ENCODE measurements at regions not wholly inside any gene's neighbourhood (a gene's known extent, or its start where the extent isn't known, plus 50 kb on each side); places are given as distances from the start of the nearest gene placed in this dataset.

DNA sequence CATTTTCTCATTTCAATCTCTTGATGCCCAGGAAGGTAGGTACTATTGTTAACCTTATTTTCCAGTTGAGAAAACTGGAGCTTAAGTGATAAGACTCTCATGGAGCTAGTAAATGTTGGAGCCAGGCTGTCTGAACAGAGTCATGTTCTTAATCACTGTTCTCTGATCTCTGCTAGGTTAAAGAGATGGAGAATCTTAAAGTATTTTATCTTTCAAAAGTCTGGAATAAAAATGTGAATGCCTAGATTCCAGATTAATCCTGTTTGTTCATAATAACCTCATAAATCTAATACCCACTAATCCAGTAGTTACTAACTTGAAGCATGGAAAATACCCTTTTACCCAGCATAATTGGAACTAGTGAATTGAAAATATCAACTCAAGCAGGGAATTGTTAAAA is 341.0 kb upstream of the RGS6 start:
- no peaks in the 10 kb centered on the region for H3K9me3 ChIP-seq (replicated peaks; ENCODE audit: low read length)
- H3K4me1 ChIP-seq (ENCODE audit: control insufficient read depth, insufficient read depth, low read length) = peaks cover 65% of the 10 kb centered on the region
- no peak overlapping the region for H3K4me3 ChIP-seq (ENCODE audit: low read length)
- H3K36me3 ChIP-seq (ENCODE audit: insufficient read depth, low read length) = peaks cover 4% of the 10 kb centered on the region
- H3K27me3 ChIP-seq (ENCODE audit: control insufficient read depth, insufficient read depth, low read length) = no peaks in the 10 kb centered on the region
- H3K4me2 ChIP-seq (ENCODE audit: low read length) = peak overlapping the region; percentile 12
- H3K9ac ChIP-seq (ENCODE audit: low read depth, low read length) = peak overlapping the region; percentile 33

DNA sequence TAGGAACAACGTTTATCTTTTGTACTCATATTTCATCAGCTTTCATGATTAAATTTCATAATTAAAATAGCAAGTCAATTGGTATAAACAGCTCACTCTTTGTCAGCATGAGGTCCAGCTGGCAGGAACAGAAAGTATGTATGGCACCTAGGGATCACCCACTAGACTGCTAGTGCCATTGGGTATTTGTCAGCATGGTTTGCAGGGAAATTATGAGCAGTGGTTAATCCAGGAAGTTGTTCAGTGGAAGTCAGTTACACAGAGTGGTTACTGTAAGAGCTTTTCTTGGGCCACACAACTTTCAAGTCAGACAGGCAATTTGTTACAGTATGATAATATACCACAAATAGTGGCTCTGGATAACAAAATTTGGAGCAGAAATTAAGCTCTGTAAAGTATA is 340.3 kb upstream of the RGS6 start:
- Histone ChIP-seq H3K4me1 (ENCODE audit: control insufficient read depth, insufficient read depth, low read length) (peaks cover 58% of the 10 kb centered on the region), H3K36me3 (ENCODE audit: insufficient read depth, low read length) (peaks cover 4% of the 10 kb centered on the region), H3K9me3 (replicated peaks; ENCODE audit: low read length) (no peaks in the 10 kb centered on the region), H3K4me2 (ENCODE audit: low read length) (peak overlapping the region; percentile 12), H3K4me3 (ENCODE audit: low read length) (no peak overlapping the region), H3K27me3 (ENCODE audit: control insufficient read depth, insufficient read depth, low read length) (no peaks in the 10 kb centered on the region), H3K9ac (ENCODE audit: low read depth, low read length) (peak overlapping the region; percentile 33)

DNA sequence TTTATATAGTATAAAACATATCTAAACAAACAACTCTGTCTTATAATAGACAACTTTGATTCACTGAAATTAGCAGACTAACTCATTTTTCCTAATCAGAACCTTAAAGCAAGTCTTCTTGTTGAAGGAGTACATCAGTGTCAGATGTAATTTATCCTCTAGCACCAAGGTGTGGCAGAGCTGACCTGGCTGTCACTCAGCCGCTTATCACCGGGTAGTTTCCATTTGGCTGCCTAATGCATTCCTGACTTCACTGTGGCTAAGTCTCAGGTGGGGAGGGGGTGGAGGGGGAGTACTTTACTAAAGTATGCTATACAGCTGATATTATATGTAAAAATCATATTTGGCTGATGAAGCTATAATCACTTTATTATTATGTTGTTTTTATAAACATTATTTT is 339.9 kb upstream of the RGS6 start:
- Histone ChIP-seq H3K4me2 (ENCODE audit: low read length) (peak overlapping the region; percentile 12), H3K9ac (ENCODE audit: low read depth, low read length) (no peak overlapping the region), H3K4me3 (ENCODE audit: low read length) (no peak overlapping the region), H3K9me3 (replicated peaks; ENCODE audit: low read length) (no peaks in the 10 kb centered on the region), H3K4me1 (ENCODE audit: control insufficient read depth, insufficient read depth, low read length) (peaks cover 53% of the 10 kb centered on the region), H3K27me3 (ENCODE audit: control insufficient read depth, insufficient read depth, low read length) (no peaks in the 10 kb centered on the region), H3K36me3 (ENCODE audit: insufficient read depth, low read length) (peaks cover 4% of the 10 kb centered on the region)

DNA sequence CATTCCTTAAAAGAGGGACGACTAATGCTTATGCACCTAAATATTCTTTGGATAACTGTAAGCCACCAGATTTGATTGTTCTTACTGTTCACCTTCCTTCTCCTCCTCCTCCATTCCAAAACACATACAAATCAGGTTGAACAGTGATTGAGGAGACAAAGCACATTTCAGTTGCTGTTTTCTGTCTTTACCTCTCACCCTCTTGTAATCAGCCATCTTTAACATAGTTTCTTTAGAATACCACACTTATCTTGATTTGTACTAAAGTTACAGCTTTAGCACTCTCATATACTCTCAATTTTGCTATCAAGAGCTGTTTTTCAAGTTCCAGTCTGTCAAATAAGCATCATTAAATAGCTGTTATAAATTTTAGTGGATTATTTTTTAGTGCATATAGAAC is 338.3 kb upstream of the RGS6 start:
- Histone ChIP-seq H3K9ac (ENCODE audit: low read depth, low read length) (no peak overlapping the region), H3K4me1 (ENCODE audit: control insufficient read depth, insufficient read depth, low read length) (peaks cover 38% of the 10 kb centered on the region), H3K27me3 (ENCODE audit: control insufficient read depth, insufficient read depth, low read length) (no peaks in the 10 kb centered on the region)

DNA sequence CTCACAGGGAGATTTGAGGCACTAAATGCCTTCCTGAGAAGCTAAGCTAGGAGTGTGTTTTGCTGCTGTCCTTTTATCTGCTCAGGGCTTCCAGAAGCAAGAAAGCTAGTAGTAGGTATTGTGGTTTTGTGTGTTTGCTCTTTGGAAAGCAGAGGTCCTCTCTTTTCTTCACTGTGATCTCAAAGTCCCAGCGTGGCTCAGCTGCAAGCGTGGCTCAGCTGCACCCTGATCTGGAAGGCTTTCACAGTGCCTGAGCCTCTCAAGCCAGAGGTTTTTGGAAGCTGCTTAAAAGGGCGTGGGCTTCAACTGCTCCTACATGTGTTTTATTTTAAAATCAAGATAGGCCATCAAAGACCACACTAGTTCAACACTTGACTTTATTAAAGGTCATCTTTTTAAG is 337.4 kb upstream of the RGS6 start:
- Histone ChIP-seq H3K27me3 (ENCODE audit: control insufficient read depth, insufficient read depth, low read length) (no peaks in the 10 kb centered on the region), H3K4me2 (ENCODE audit: low read length) (peak overlapping the region; percentile 36), H3K4me1 (ENCODE audit: control insufficient read depth, insufficient read depth, low read length) (peaks cover 37% of the 10 kb centered on the region), H3K9me3 (replicated peaks; ENCODE audit: low read length) (no peaks in the 10 kb centered on the region), H3K9ac (ENCODE audit: low read depth, low read length) (peak overlapping the region; percentile 54), H3K4me3 (ENCODE audit: low read length) (no peak overlapping the region), H3K36me3 (ENCODE audit: insufficient read depth, low read length) (peaks cover 16% of the 10 kb centered on the region)

More for the DNA sequence above, 338.3 kb upstream of the RGS6 start:
- Histone ChIP-seq H3K36me3 (ENCODE audit: insufficient read depth, low read length) (peaks cover 11% of the 10 kb centered on the region), H3K4me2 (ENCODE audit: low read length) (no peak overlapping the region), H3K4me3 (ENCODE audit: low read length) (no peak overlapping the region), H3K9me3 (replicated peaks; ENCODE audit: low read length) (no peaks in the 10 kb centered on the region)

DNA sequence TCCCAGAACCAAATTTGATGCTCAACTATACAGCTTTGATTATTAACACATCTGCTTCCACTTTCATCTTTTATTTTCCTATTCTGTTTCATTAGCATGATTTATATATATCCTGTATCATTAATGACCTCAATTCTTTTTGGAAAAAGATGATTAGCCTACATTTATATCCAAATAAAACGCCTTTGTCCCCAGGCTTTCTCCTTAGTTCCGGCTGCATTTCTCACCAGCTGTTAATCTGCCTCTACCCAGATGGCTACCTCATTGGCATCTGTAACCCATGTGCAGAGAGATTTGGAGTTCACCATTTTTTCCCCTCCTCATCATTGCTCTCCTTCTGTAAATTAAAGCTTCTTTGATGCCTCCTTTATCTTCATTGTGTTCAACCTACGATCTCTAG is 336.8 kb upstream of the RGS6 start:
- Histone ChIP-seq H3K4me1 (ENCODE audit: control insufficient read depth, insufficient read depth, low read length) (peaks cover 37% of the 10 kb centered on the region), H3K4me3 (ENCODE audit: low read length) (no peak overlapping the region), H3K4me2 (ENCODE audit: low read length) (no peak overlapping the region), H3K9me3 (replicated peaks; ENCODE audit: low read length) (peaks cover 5% of the 10 kb centered on the region), H3K9ac (ENCODE audit: low read depth, low read length) (no peak overlapping the region), H3K36me3 (ENCODE audit: insufficient read depth, low read length) (peaks cover 16% of the 10 kb centered on the region), H3K27me3 (ENCODE audit: control insufficient read depth, insufficient read depth, low read length) (no peaks in the 10 kb centered on the region)

DNA sequence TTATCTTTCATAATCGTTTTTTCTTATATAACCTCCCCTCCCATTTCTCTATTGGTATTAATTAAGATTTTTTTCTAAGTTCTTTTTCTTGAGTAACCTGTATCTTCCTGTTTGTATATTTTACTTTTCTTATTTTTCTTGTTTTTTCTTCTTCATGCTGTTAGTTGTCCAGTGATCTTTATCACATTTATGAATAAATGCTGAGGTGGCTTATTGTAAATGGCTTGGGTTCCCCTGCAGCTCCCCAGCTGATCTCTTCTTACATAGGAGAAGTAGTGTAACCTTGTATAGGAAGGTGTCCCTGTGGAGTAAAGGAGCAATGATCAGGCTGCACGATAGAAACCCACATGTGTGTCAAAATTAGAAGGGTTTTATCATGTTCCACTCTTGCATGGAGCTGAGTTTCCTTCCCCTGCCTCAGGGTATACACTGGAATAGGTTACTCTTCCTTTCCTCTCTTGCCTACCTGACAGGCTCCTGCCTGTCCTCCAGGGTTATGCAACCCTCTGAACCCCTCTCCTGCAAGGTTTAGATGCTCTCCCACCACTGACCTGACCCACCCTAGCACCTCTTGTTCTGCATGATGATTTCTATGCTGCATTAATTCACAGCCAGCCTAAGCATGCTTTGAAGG is 334.8 kb upstream of the RGS6 start:
- H3K9ac ChIP-seq (ENCODE audit: low read depth, low read length) = no peak overlapping the region
- peaks cover 16% of the 10 kb centered on the region for H3K36me3 ChIP-seq (ENCODE audit: insufficient read depth, low read length)
- peaks cover 23% of the 10 kb centered on the region for H3K4me1 ChIP-seq (ENCODE audit: control insufficient read depth, insufficient read depth, low read length)
- H3K4me2 ChIP-seq (ENCODE audit: low read length) = no peak overlapping the region
- H3K4me3 ChIP-seq (ENCODE audit: low read length) = no peak overlapping the region
- H3K9me3 ChIP-seq (replicated peaks; ENCODE audit: low read length) = peaks cover 5% of the 10 kb centered on the region
- no peaks in the 10 kb centered on the region for H3K27me3 ChIP-seq (ENCODE audit: control insufficient read depth, insufficient read depth, low read length)

DNA sequence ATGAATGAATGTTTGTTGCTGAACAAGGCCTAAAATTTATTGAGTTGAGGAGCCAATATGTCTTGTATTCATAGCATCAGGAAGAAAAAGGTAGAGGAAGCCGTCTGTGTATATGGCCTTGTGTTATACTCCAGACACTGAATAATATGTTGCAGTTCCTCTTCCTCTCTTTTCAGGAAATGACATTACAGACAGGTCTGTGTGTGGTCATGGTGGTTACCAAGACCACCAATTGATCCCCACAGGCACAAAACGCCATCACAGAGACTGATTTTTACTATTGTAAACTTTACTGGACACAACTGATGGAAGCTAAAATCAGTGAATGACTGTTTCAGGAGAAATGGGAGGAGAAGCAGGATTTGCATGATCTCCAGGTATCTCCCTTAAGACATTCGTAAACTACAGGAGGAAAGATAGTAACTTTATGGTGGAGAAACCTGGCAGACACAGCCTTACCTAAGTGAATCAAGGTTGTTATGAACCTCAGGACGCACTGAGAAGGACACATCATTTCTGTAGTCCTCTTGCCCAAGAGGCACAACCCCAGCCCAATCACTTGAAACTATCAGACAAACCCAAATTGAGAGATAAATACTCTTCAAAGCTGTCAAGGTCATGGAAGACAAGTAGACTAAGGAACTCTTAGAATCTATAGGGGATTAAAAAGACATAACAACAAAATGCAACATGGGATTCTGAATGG is 334.1 kb upstream of the RGS6 start:
- Histone ChIP-seq H3K36me3 (ENCODE audit: insufficient read depth, low read length) (peaks cover 16% of the 10 kb centered on the region), H3K9ac (ENCODE audit: low read depth, low read length) (no peak overlapping the region), H3K4me3 (ENCODE audit: low read length) (no peak overlapping the region), H3K4me1 (ENCODE audit: control insufficient read depth, insufficient read depth, low read length) (peaks cover 18% of the 10 kb centered on the region), H3K4me2 (ENCODE audit: low read length) (no peak overlapping the region), H3K27me3 (ENCODE audit: control insufficient read depth, insufficient read depth, low read length) (no peaks in the 10 kb centered on the region), H3K9me3 (replicated peaks; ENCODE audit: low read length) (peaks cover 5% of the 10 kb centered on the region)

DNA sequence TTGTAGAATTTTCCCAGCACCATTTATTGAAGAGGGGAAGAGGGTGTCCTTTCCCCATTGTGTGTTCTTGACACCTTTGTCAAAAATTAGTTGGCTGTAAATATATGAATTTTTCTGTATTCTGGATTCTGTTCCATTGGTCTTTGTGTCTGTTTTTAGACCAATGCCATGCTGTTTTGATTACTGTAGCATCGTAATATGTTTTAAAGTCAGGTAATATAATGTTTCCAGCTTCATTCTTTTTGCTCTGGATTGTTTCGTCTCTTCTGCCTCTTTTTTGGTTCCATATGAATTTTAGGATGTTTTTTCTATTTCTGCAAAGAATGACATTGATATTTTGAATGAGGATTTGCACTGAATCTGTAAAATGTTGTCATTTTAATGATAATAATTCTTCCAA is 331.9 kb upstream of the RGS6 start:
- Histone ChIP-seq H3K27me3 (ENCODE audit: control insufficient read depth, insufficient read depth, low read length) (no peaks in the 10 kb centered on the region), H3K36me3 (ENCODE audit: insufficient read depth, low read length) (peaks cover 16% of the 10 kb centered on the region), H3K4me3 (ENCODE audit: low read length) (no peak overlapping the region), H3K4me1 (ENCODE audit: control insufficient read depth, insufficient read depth, low read length) (peaks cover 6% of the 10 kb centered on the region), H3K9ac (ENCODE audit: low read depth, low read length) (no peak overlapping the region), H3K9me3 (replicated peaks; ENCODE audit: low read length) (peaks cover 5% of the 10 kb centered on the region), H3K4me2 (ENCODE audit: low read length) (no peak overlapping the region)

DNA sequence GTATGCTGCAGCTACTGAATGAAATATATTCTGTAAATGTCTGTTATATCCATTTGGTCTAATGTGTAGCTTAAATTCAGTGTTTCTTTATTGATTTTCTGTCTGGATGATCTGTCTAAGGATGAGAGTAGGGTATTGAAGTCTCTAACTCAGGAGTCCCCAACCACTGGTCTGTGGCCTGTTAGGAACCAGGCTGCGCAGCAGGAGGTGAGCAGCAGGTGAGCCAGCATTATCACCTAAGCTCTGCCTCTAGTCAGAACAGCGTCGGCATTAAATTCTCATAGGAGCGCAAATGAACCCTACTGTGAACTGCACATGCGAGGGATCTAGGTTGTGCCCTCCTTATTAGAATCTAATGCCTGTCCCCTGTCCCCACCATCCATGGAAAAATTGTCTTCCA is 329.7 kb upstream of the RGS6 start:
- Histone ChIP-seq H3K27me3 (ENCODE audit: control insufficient read depth, insufficient read depth, low read length) (no peaks in the 10 kb centered on the region), H3K4me2 (ENCODE audit: low read length) (no peak overlapping the region), H3K36me3 (ENCODE audit: insufficient read depth, low read length) (peaks cover 16% of the 10 kb centered on the region), H3K4me1 (ENCODE audit: control insufficient read depth, insufficient read depth, low read length) (no peaks in the 10 kb centered on the region), H3K9ac (ENCODE audit: low read depth, low read length) (no peak overlapping the region), H3K4me3 (ENCODE audit: low read length) (no peak overlapping the region), H3K9me3 (replicated peaks; ENCODE audit: low read length) (peaks cover 5% of the 10 kb centered on the region)

DNA sequence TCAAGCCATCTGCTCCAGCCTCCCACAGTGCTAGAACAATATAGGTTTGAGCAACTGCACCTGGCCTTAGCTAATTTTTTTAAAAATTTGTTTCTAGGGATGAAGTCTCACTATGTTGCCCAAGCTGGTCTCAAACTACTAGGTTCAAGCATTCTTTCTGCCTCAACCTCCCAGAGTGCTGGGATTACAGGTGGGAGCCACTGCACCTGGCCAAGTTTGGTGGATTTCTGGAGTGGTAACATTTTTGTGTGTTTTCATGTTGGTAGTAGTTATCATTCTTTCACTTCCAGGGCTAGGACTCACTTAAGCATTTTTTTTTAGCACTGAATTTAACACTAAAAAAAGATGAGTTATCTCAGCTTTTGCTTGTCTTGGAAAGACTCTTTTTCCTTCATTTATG is 328.0 kb upstream of the RGS6 start:
- Histone ChIP-seq H3K4me3 (ENCODE audit: low read length) (no peak overlapping the region), H3K4me1 (ENCODE audit: control insufficient read depth, insufficient read depth, low read length) (no peaks in the 10 kb centered on the region), H3K27me3 (ENCODE audit: control insufficient read depth, insufficient read depth, low read length) (no peaks in the 10 kb centered on the region), H3K9ac (ENCODE audit: low read depth, low read length) (no peak overlapping the region), H3K4me2 (ENCODE audit: low read length) (no peak overlapping the region), H3K36me3 (ENCODE audit: insufficient read depth, low read length) (peaks cover 5% of the 10 kb centered on the region), H3K9me3 (replicated peaks; ENCODE audit: low read length) (peaks cover 5% of the 10 kb centered on the region)

DNA sequence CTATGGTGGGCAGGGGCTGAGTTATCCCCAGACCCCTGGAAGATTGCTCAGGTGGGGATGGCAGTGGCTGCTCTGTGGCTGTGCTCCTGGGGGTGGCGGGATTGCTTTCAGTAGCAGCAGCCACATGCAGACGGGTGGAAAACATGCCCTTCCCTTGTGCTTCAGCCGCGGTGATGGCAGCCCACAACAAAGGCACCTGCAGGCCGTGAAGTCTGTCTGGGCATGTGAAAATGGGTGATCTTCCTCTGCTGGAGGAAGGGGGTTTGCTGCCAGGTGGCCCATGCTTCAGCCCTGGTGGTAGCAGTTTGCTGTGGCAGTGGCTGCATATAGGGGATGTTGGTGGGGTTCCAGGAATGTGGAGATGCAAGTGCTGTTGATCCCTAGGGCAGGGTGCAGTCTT is 326.2 kb upstream of the RGS6 start:
- Histone ChIP-seq H3K9me3 (replicated peaks; ENCODE audit: low read length) (no peaks in the 10 kb centered on the region), H3K4me1 (ENCODE audit: control insufficient read depth, insufficient read depth, low read length) (peaks cover 10% of the 10 kb centered on the region), H3K4me2 (ENCODE audit: low read length) (no peak overlapping the region), H3K9ac (ENCODE audit: low read depth, low read length) (no peak overlapping the region), H3K36me3 (ENCODE audit: insufficient read depth, low read length) (no peaks in the 10 kb centered on the region), H3K4me3 (ENCODE audit: low read length) (no peak overlapping the region), H3K27me3 (ENCODE audit: control insufficient read depth, insufficient read depth, low read length) (no peaks in the 10 kb centered on the region)

Data from skeletal muscle satellite cell (primary cell).